SJSA1 (cell line): ENCODE measurements at regions not wholly inside any gene's neighbourhood (a gene's known extent, or its start where the extent isn't known, plus 50 kb on each side); places are given as distances from the start of the nearest gene placed in this dataset.
A peak's percentile ranks its signal among the peaks of the same experiment; 100 is the strongest.

ENCODE experiments used
- DNase-seq, 2 experiments: peaks; one replicate each; pipeline ENCODE4 v3.0.0-alpha.2; 2015 to 2020; ENCODE audit warnings: low spot score in 2 of 2, low read depth in 1 of 2
- H3K27ac ChIP-seq: fragments of 250-450 bp; sonication (Bioruptor Pico); 2 replicates; pipeline ENCODE4 v1.5.1; 2020; ENCODE audit warnings: mild to moderate bottlenecking, moderate library complexity
- H3K27me3 ChIP-seq: fragments of 250-450 bp; sonication (Bioruptor Pico); replicated peaks from 2 replicates; pipeline ENCODE4 v1.5.1; 2020; ENCODE audit warnings: mild to moderate bottlenecking, moderate library complexity
- H3K36me3 ChIP-seq: fragments of 250-450 bp; sonication (Bioruptor Pico); 2 replicates; pipeline ENCODE4 v1.5.1; 2020; ENCODE audit warnings: mild to moderate bottlenecking
- H3K4me1 ChIP-seq: fragments of 250-450 bp; sonication (Bioruptor Pico); replicated peaks from 2 replicates; pipeline ENCODE4 v1.6.1; 2021; ENCODE audit warnings: mild to moderate bottlenecking
- H3K4me3 ChIP-seq: fragments of 250-450 bp; sonication (Bioruptor Pico); 2 replicates; pipeline ENCODE4 v1.5.1; 2020; ENCODE audit warnings: mild to moderate bottlenecking
- H3K9me3 ChIP-seq: fragments of 250-450 bp; sonication (Bioruptor Pico); replicated peaks from 2 replicates; pipeline ENCODE4 v1.5.1; 2020; ENCODE audit warnings: mild to moderate bottlenecking

DNA sequence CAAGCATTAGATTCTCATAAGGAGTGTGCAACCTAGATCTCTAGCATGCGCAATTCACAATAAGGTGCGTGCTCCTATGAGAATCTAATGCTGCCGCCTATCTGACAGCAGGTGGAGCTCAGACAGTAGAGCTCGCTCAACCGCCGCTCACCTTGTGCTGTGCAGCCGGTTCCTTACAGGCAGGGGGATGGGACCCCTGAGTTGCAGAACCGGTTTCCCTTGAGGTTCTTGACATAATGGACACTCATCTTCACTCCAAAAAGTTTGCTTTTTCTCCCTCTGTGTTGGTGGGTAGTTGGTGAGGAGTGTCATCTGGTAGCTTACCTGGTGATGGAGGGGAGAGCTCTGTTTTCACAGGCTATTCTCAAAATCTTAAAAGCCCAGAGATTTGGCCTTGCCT is 324.0 kb upstream of the TBL1XR1 start:
- no peak for DNase-seq
- H3K9me3 ChIP-seq: no peaks in the 10 kb centered on the region
- H3K36me3 ChIP-seq: no peaks in the 10 kb centered on the region
- H3K27me3 ChIP-seq: no peaks in the 10 kb centered on the region
- H3K27ac ChIP-seq: no peak overlapping the region
- H3K4me1 ChIP-seq: peaks cover 20% of the 10 kb centered on the region
- H3K4me3 ChIP-seq: no peak overlapping the region

- no peak overlapping the region for H3K27ac ChIP-seq
- H3K36me3 ChIP-seq: no peaks in the 10 kb centered on the region
- no peak overlapping the region for H3K4me3 ChIP-seq
- no peaks in the 10 kb centered on the region for H3K27me3 ChIP-seq
- H3K4me1 ChIP-seq: peaks cover 20% of the 10 kb centered on the region
- DNase-seq: no peak
- no peaks in the 10 kb centered on the region for H3K9me3 ChIP-seq
Observed at GRCh38 chr3:177522051-177522450, 324.8 kb upstream of the TBL1XR1 start.

GRCh38 chr3:177523067-177523675 is 325.9 kb upstream of the TBL1XR1 start:
- Histone ChIP-seq H3K36me3 (no peaks in the 10 kb centered on the region), H3K9me3 (no peaks in the 10 kb centered on the region), H3K4me1 (peaks cover 23% of the 10 kb centered on the region), H3K27ac (no peak overlapping the region), H3K4me3 (no peak overlapping the region), H3K27me3 (no peaks in the 10 kb centered on the region)
- DNase-seq: no peak

DNA sequence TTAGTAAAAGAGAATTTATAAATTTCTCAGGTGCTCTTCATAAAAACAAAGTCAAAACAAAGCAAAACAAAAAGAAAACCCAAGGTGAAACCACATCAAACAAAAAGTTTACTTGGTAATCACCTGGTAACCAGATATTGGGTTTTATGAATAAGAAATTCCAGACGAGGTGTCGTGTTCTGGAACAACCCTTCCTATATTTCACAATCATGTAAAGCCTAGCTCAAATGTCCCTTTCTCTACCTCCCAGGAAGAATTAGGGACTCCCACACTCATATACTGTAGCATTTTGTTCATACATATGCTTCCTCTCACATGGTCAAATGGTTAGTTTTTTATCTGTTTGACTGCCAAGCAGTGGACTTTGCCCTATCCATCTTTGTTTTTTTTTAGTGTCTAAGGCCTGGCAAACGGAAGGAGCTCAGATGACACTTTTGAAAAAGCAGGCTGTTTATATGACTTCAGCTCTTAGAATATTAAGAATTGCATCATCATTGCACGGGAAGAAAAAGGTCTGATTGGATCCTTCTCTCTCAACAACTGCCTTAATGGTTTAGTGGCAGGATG is 326.7 kb upstream of the TBL1XR1 start:
- no peak overlapping the region for H3K4me3 ChIP-seq
- no peaks in the 10 kb centered on the region for H3K9me3 ChIP-seq
- no peaks in the 10 kb centered on the region for H3K36me3 ChIP-seq
- H3K27me3 ChIP-seq: no peaks in the 10 kb centered on the region
- DNase-seq: no peak
- peaks cover 23% of the 10 kb centered on the region for H3K4me1 ChIP-seq
- no peak overlapping the region for H3K27ac ChIP-seq

GRCh38 chr3:177524742-177525141 is 327.5 kb upstream of the TBL1XR1 start:
- no peak overlapping the region for H3K27ac ChIP-seq
- no peak for DNase-seq
- H3K36me3 ChIP-seq: no peaks in the 10 kb centered on the region
- no peaks in the 10 kb centered on the region for H3K27me3 ChIP-seq
- H3K4me3 ChIP-seq: no peak overlapping the region
- peaks cover 23% of the 10 kb centered on the region for H3K4me1 ChIP-seq
- H3K9me3 ChIP-seq: no peaks in the 10 kb centered on the region

- no peaks in the 10 kb centered on the region for H3K36me3 ChIP-seq
- H3K4me3 ChIP-seq: no peak overlapping the region
- H3K4me1 ChIP-seq: peaks cover 23% of the 10 kb centered on the region
- H3K27me3 ChIP-seq: no peaks in the 10 kb centered on the region
- H3K9me3 ChIP-seq: no peaks in the 10 kb centered on the region
- peak overlapping the region; percentile 77 for H3K27ac ChIP-seq
- no peak for DNase-seq
Observed at GRCh38 chr3:177525414-177525813, 328.1 kb upstream of the TBL1XR1 start.

DNA sequence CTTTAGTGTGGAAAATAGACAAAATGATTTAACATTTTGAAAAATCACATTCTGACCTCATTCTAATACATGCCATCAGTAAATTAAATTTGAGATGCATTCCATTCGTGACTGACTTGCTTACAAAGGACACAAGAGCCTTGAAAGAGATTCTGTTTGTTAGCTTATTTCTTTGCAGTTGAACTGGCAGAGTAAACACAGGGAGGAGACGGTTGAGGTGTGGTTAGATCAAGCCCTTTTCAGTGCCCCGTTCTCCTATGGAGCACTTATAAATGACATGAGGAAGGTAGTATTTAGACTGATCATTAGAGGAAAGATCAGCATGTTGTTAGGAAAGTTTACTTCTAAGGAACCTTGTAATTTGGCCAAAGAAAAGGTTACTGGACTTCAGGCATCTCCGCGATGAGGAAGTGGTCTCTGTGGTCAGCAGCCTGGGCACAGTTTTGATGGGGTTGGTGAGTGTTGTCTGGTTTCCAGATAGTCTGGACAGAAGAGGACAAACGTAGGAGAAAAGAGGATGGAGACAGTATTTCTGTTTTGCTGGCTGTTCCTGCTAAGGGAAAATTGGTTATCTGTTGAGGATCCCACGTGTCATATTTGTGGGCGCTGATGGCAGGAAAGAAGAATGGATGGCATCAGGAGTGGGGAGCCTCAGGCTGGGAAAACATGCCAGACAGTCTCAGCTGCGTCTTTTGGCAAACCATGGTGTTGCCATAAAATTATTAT is 328.9 kb upstream of the TBL1XR1 start:
- DNase-seq: peak; percentile 57 to 77
- no peaks in the 10 kb centered on the region for H3K36me3 ChIP-seq
- no peaks in the 10 kb centered on the region for H3K9me3 ChIP-seq
- peak overlapping the region; percentile 77 for H3K27ac ChIP-seq
- no peak overlapping the region for H3K4me3 ChIP-seq
- no peaks in the 10 kb centered on the region for H3K27me3 ChIP-seq
- peaks cover 23% of the 10 kb centered on the region for H3K4me1 ChIP-seq

DNA sequence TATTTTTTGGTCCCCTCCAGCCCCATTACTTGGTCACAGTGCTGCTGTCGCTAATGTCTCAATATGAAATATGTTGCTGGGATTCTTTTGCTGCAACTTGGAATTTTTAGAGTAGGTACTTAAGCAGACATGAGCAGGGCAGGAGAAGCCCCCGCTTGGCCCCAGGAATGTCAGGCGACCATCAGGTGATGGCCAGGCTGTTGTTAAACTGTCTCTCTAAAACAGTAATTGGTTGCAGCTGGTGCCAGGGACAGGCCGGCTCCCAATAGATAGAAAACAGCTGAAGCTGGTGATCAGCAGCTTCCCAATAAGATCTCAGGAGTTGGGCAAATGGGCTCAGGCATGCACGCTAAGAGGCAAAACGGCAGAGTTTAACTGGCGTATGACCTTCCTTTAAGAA is 329.9 kb upstream of the TBL1XR1 start:
- H3K36me3 ChIP-seq: no peaks in the 10 kb centered on the region
- H3K27ac ChIP-seq: peak overlapping the region; percentile 77; the same call in 1 of the 2 replicates
- no peaks in the 10 kb centered on the region for H3K27me3 ChIP-seq
- peaks cover 23% of the 10 kb centered on the region for H3K4me1 ChIP-seq
- DNase-seq: no peak
- no peak overlapping the region for H3K4me3 ChIP-seq
- no peaks in the 10 kb centered on the region for H3K9me3 ChIP-seq

- Histone ChIP-seq H3K27ac (no peak overlapping the region), H3K4me3 (no peak overlapping the region), H3K4me1 (peaks cover 23% of the 10 kb centered on the region), H3K36me3 (no peaks in the 10 kb centered on the region), H3K9me3 (no peaks in the 10 kb centered on the region), H3K27me3 (no peaks in the 10 kb centered on the region)
- DNase-seq: no peak
Observed at GRCh38 chr3:177528306-177529070, 331.2 kb upstream of the TBL1XR1 start.

- no peak for DNase-seq
- H3K27ac ChIP-seq: no peak overlapping the region
Observed at GRCh38 chr3:177529071-177529550, 331.8 kb upstream of the TBL1XR1 start.

GRCh38 chr3:177529716-177530335 is 332.5 kb upstream of the TBL1XR1 start:
- peaks cover 23% of the 10 kb centered on the region for H3K4me1 ChIP-seq
- H3K36me3 ChIP-seq: no peaks in the 10 kb centered on the region
- H3K9me3 ChIP-seq: no peaks in the 10 kb centered on the region
- H3K27ac ChIP-seq: no peak overlapping the region
- no peak overlapping the region for H3K4me3 ChIP-seq
- no peak for DNase-seq
- no peaks in the 10 kb centered on the region for H3K27me3 ChIP-seq

More at GRCh38 chr3:177529071-177529550, 331.8 kb upstream of the TBL1XR1 start:
- no peak overlapping the region for H3K4me3 ChIP-seq
- peaks cover 23% of the 10 kb centered on the region for H3K4me1 ChIP-seq
- no peaks in the 10 kb centered on the region for H3K9me3 ChIP-seq
- H3K36me3 ChIP-seq: no peaks in the 10 kb centered on the region
- H3K27me3 ChIP-seq: no peaks in the 10 kb centered on the region

GRCh38 chr3:177530908-177531307 is 333.6 kb upstream of the TBL1XR1 start:
- Histone ChIP-seq H3K4me1 (peaks cover 16% of the 10 kb centered on the region), H3K4me3 (no peak overlapping the region), H3K36me3 (no peaks in the 10 kb centered on the region), H3K9me3 (no peaks in the 10 kb centered on the region), H3K27ac (no peak overlapping the region), H3K27me3 (no peaks in the 10 kb centered on the region)
- no peak for DNase-seq

GRCh38 chr3:177536873-177537272 is 339.6 kb upstream of the TBL1XR1 start:
- no peaks in the 10 kb centered on the region for H3K36me3 ChIP-seq
- no peaks in the 10 kb centered on the region for H3K9me3 ChIP-seq
- no peaks in the 10 kb centered on the region for H3K27me3 ChIP-seq
- H3K4me3 ChIP-seq: no peak overlapping the region
- no peaks in the 10 kb centered on the region; the same call in 1 of the 2 replicates for H3K4me1 ChIP-seq
- DNase-seq: no peak
- no peak overlapping the region for H3K27ac ChIP-seq
